Choroid plexus epithelial cell (primary cell): ENCODE measurements at regions not wholly inside any gene's neighbourhood (a gene's known extent, or its start where the extent isn't known, plus 50 kb on each side); places are given as distances from the start of the nearest gene placed in this dataset.

Experiments
- DNase-seq: peaks from one replicate; pipeline ENCODE4 v3.0.0-alpha.2; 2010; ENCODE audit warnings: low read depth
- H3K4me3 ChIP-seq: 2 replicates; pipeline ENCODE4 v1.5.1; 2011; ENCODE audit warnings: low read depth, mild to moderate bottlenecking, control low read depth, low read length, moderate library complexity
- CTCF ChIP-seq: conservative IDR thresholded peaks from 2 replicates; pipeline ENCODE4 v1.5.1; 2011; ENCODE audit warnings: low read depth, mild to moderate bottlenecking, control low read depth, inconsistent platforms, low read length, moderate library complexity

GRCh38 chr20:55174172-55174571, 698.8 kb downstream of the DOK5 start:
- TF ChIP-seq CTCF, result no peak
- DNase-seq, result no peak
- no peak overlapping the region for H3K4me3 ChIP-seq

GRCh38 chr20:55173601-55174000, 698.2 kb downstream of the DOK5 start:
- no peak for DNase-seq
- TF ChIP-seq CTCF, result no peak
- H3K4me3 ChIP-seq, result no peak overlapping the region

- no peak for TF ChIP-seq CTCF
- H3K4me3 ChIP-seq, result no peak overlapping the region
- no peak for DNase-seq
These were observed 697.1 kb downstream of the DOK5 start for GRCh38 chr20:55172310-55173002.

GRCh38 chr20:55166063-55166462, 690.7 kb downstream of the DOK5 start:
- H3K4me3 ChIP-seq, result no peak overlapping the region
- TF ChIP-seq CTCF, result no peak
- DNase-seq, result no peak

- no peak for TF ChIP-seq CTCF
- DNase-seq, result no peak
These were observed 685.6 kb downstream of the DOK5 start for GRCh38 chr20:55160996-55161395.

GRCh38 chr20:55160037-55160436, 684.6 kb downstream of the DOK5 start:
- DNase-seq, result no peak
- no peak for TF ChIP-seq CTCF
- no peak overlapping the region for H3K4me3 ChIP-seq

More at GRCh38 chr20:55160996-55161395, 685.6 kb downstream of the DOK5 start:
- H3K4me3 ChIP-seq, result no peak overlapping the region

GRCh38 chr20:55159230-55159629, 683.8 kb downstream of the DOK5 start:
- no peak for TF ChIP-seq CTCF
- DNase-seq, result no peak
- H3K4me3 ChIP-seq, result no peak overlapping the region
